ENCODE measurements at regions not wholly inside any gene's neighbourhood (a gene's known extent, or its start where the extent isn't known, plus 50 kb on each side); places are given as distances from the start of the nearest gene placed in this dataset.

GRCh38 chr2:105556366-105556765 is 157.5 kb upstream of the FHL2 start:
- Histone ChIP-seq H3K36me3 (ENCODE audit: insufficient read depth, low read length) (no peaks in the 10 kb centered on the region), H3F3A (ENCODE audit: low read depth) (no peaks in the 10 kb centered on the region), H3K9ac (ENCODE audit: low read depth, low read length, poor library complexity, severe bottlenecking) (no peak overlapping the region), H3K9me3 (ENCODE audit: insufficient read depth, low read depth, low read length) (no peaks in the 10 kb centered on the region), H3K27me3 (ENCODE audit: insufficient read depth, low read length, poor library complexity, severe bottlenecking) (no peaks in the 10 kb centered on the region), H3K4me1 (ENCODE audit: insufficient read depth, low read length, poor library complexity, severe bottlenecking) (peaks cover 10% of the 10 kb centered on the region), H4K20me1 (ENCODE audit: insufficient read depth, low read length, poor library complexity, severe bottlenecking) (no peaks in the 10 kb centered on the region), H2AFZ (ENCODE audit: low read length) (no peak overlapping the region), H3K4me3 (ENCODE audit: low read length, poor library complexity, severe bottlenecking) (no peak overlapping the region), H3K4me2 (ENCODE audit: low read depth, low read length, poor library complexity, severe bottlenecking) (no peak overlapping the region), H3K79me2 (ENCODE audit: insufficient read depth, low read length) (no peaks in the 10 kb centered on the region), H3K9me2 (replicated peaks; ENCODE audit: low read depth, low read length) (no peaks in the 10 kb centered on the region)
- no peak for TF ChIP-seq EZH2phosphoT487 (IDR thresholded peaks at IDR 0.05; ENCODE audit: borderline replicate concordance)
- TF ChIP-seq, protein P1, sequence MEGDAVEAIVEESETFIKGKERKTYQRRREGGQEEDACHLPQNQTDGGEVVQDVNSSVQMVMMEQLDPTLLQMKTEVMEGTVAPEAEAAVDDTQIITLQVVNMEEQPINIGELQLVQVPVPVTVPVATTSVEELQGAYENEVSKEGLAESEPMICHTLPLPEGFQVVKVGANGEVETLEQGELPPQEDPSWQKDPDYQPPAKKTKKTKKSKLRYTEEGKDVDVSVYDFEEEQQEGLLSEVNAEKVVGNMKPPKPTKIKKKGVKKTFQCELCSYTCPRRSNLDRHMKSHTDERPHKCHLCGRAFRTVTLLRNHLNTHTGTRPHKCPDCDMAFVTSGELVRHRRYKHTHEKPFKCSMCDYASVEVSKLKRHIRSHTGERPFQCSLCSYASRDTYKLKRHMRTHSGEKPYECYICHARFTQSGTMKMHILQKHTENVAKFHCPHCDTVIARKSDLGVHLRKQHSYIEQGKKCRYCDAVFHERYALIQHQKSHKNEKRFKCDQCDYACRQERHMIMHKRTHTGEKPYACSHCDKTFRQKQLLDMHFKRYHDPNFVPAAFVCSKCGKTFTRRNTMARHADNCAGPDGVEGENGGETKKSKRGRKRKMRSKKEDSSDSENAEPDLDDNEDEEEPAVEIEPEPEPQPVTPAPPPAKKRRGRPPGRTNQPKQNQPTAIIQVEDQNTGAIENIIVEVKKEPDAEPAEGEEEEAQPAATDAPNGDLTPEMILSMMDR (conservative IDR thresholded peaks at IDR 0.05; ENCODE audit: low read length): no peak

GRCh38 chr2:105554235-105554634 is 155.4 kb upstream of the FHL2 start:
- Histone ChIP-seq H3K9me2 (replicated peaks; ENCODE audit: low read depth, low read length) (no peaks in the 10 kb centered on the region), H4K20me1 (ENCODE audit: insufficient read depth, low read length, poor library complexity, severe bottlenecking) (no peaks in the 10 kb centered on the region), H3F3A (ENCODE audit: low read depth) (no peaks in the 10 kb centered on the region), H3K4me2 (ENCODE audit: low read depth, low read length, poor library complexity, severe bottlenecking) (no peak overlapping the region), H3K79me2 (ENCODE audit: insufficient read depth, low read length) (no peaks in the 10 kb centered on the region), H3K9me3 (ENCODE audit: insufficient read depth, low read depth, low read length) (no peaks in the 10 kb centered on the region), H2AFZ (ENCODE audit: low read length) (no peak overlapping the region), H3K27me3 (ENCODE audit: insufficient read depth, low read length, poor library complexity, severe bottlenecking) (no peaks in the 10 kb centered on the region), H3K4me1 (ENCODE audit: insufficient read depth, low read length, poor library complexity, severe bottlenecking) (peaks cover 10% of the 10 kb centered on the region), H3K36me3 (ENCODE audit: insufficient read depth, low read length) (no peaks in the 10 kb centered on the region), H3K4me3 (ENCODE audit: low read length, poor library complexity, severe bottlenecking) (no peak overlapping the region), H3K9ac (ENCODE audit: low read depth, low read length, poor library complexity, severe bottlenecking) (no peak overlapping the region)
- TF ChIP-seq, protein P1 (conservative IDR thresholded peaks at IDR 0.05; ENCODE audit: low read length): no peak

GRCh38 chr2:105553538-105554196 is 154.8 kb upstream of the FHL2 start:
- Histone ChIP-seq H3K4me2 (ENCODE audit: low read depth, low read length, poor library complexity, severe bottlenecking) (no peak overlapping the region), H3F3A (ENCODE audit: low read depth) (no peaks in the 10 kb centered on the region), H3K9me3 (ENCODE audit: insufficient read depth, low read depth, low read length) (no peaks in the 10 kb centered on the region), H3K9me2 (replicated peaks; ENCODE audit: low read depth, low read length) (no peaks in the 10 kb centered on the region), H3K79me2 (ENCODE audit: insufficient read depth, low read length) (no peaks in the 10 kb centered on the region), H2AFZ (ENCODE audit: low read length) (no peak overlapping the region), H3K36me3 (ENCODE audit: insufficient read depth, low read length) (no peaks in the 10 kb centered on the region), H3K4me1 (ENCODE audit: insufficient read depth, low read length, poor library complexity, severe bottlenecking) (peaks cover 10% of the 10 kb centered on the region), H3K27me3 (ENCODE audit: insufficient read depth, low read length, poor library complexity, severe bottlenecking) (no peaks in the 10 kb centered on the region), H3K4me3 (ENCODE audit: low read length, poor library complexity, severe bottlenecking) (no peak overlapping the region), H3K9ac (ENCODE audit: low read depth, low read length, poor library complexity, severe bottlenecking) (no peak overlapping the region), H4K20me1 (ENCODE audit: insufficient read depth, low read length, poor library complexity, severe bottlenecking) (no peaks in the 10 kb centered on the region)
- no peak for TF ChIP-seq EZH2phosphoT487 (IDR thresholded peaks at IDR 0.05; ENCODE audit: borderline replicate concordance)
- TF ChIP-seq, protein P1 (conservative IDR thresholded peaks at IDR 0.05; ENCODE audit: low read length): no peak
